Common myeloid progenitor, CD34-positive (primary cell): ENCODE measurements at regions not wholly inside any gene's neighbourhood (a gene's known extent, or its start where the extent isn't known, plus 50 kb on each side); places are given as distances from the start of the nearest gene placed in this dataset.

ENCODE experiments used
- CTCF ChIA-PET: fragments of 350-600 bp; sonication (Branson Sonifier 250); formaldehyde crosslinking; loops from one replicate; lab custom pipeline; 2021; ENCODE audit warnings: antibody characterized with exemption; lab: Charles Lee
- POLR2A ChIA-PET: fragments of 350-600 bp; sonication (Branson Sonifier 250); formaldehyde crosslinking; loops from one replicate; lab custom pipeline; 2021; ENCODE audit warnings: antibody characterized with exemption; lab: Charles Lee
- DNase-seq, 3 donors: peaks; one replicate each; pipeline versions ENCODE4 v3.0.0 to v3.0.0-alpha.2; 2013
- H3K27ac ChIP-seq, 2 experiments: 1 replicate in 1 of 2; 2 replicates in 1 of 2; pipeline ENCODE4 v1.7.0; 2013; ENCODE audit warnings: inconsistent platforms in 2 of 2, low read length in 2 of 2, mild to moderate bottlenecking in 2 of 2, low read depth in 1 of 2, moderate library complexity in 1 of 2; ENCODE audit not compliant: severe bottlenecking in 2 of 2, insufficient read depth in 1 of 2, poor library complexity in 1 of 2
- H3K27me3 ChIP-seq, 5 experiments: replicated peaks in 2 of 5; 1 replicate in 3 of 5; 2 replicates in 2 of 5; pipeline versions ENCODE4 v1.6.1 to v1.7.0; 2013; ENCODE audit warnings: low read length in 4 of 5, mild to moderate bottlenecking in 2 of 5, moderate library complexity in 2 of 5, inconsistent platforms in 1 of 5; ENCODE audit not compliant: insufficient read depth in 5 of 5, control insufficient read depth in 4 of 5
- H3K36me3 ChIP-seq, 4 experiments: 1 replicate in 2 of 4; 2 replicates in 2 of 4; pipeline versions ENCODE4 v1.6.1 to v1.7.0; 2013; ENCODE audit warnings: low read length in 3 of 4, control low read depth in 1 of 4, mild to moderate bottlenecking in 1 of 4; ENCODE audit not compliant: control insufficient read depth in 4 of 4, insufficient read depth in 4 of 4
- H3K4me1 ChIP-seq, 4 experiments: 1 replicate in 3 of 4; 2 replicates in 1 of 4; pipeline versions ENCODE4 v1.6.1 to v1.7.1; 2013; ENCODE audit warnings: low read length in 3 of 4, mild to moderate bottlenecking in 3 of 4, control low read depth in 1 of 4, inconsistent platforms in 1 of 4, moderate library complexity in 1 of 4; ENCODE audit not compliant: control insufficient read depth in 4 of 4, insufficient read depth in 4 of 4; ENCODE audit errors: control extremely low read depth in 1 of 4
- H3K4me3 ChIP-seq, 7 experiments: 1 replicate in 4 of 7; 2 replicates in 3 of 7; pipeline versions ENCODE4 v1.5.1 to v1.7.0; 2013; ENCODE audit warnings: mild to moderate bottlenecking in 7 of 7, low read length in 6 of 7, moderate library complexity in 6 of 7, inconsistent platforms in 2 of 7, low read depth in 2 of 7, control low read depth in 1 of 7; ENCODE audit not compliant: insufficient read depth in 4 of 7, control insufficient read depth in 1 of 7; ENCODE audit errors: extremely low read depth in 1 of 7
- H3K9me3 ChIP-seq, 5 experiments: 1 replicate in 4 of 5; 2 replicates in 1 of 5; pipeline versions ENCODE4 v1.6.1 to v1.7.1; 2013; ENCODE audit warnings: low read length in 4 of 5, mild to moderate bottlenecking in 2 of 5, inconsistent platforms in 1 of 5, low read depth in 1 of 5, moderate library complexity in 1 of 5; ENCODE audit not compliant: control insufficient read depth in 4 of 5, insufficient read depth in 2 of 5; ENCODE audit errors: control extremely low read depth in 1 of 5
- WGBS: methylation state at CpG from one replicate; pipeline ENCODE4 v1.1.5; 2013; ENCODE audit not compliant: insufficient coverage; 5-methylcytosine and 5-hydroxymethylcytosine counted together

DNA sequence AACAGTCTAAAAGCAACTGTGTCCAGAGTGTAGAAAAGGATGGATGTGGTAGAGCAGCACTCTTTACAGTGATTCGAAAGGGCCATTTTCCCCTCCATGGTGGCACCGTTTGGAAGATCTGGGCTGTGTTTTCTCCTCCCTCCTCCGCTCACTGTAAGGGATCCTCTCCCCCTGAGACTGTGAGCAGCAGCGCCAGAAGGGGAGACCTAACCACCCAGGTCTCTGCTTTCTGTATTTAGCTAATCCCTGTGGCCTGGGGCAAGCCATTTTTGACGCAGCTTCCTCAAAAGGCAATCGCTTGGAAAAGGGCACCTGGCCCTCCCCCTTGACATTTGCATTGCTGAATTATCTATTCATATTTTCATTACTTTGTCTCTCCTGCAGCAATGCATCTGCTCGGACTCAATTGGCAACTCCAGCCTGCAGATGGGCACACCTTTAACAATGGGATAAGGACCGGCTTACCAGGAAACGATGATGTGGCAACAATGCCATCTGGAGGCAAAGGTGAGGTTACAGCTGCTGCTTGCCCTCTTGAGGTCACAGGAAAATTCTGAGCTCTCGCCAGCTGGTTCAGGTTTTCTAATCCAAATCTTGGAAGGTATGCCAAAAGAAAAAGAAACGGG, 244.3 kb upstream of the WWC1 start:
- ChIA-PET CTCF (interaction anchor here (0.6 to 2.8 kb wide), 20 partner anchors 9 to 328 kb away, joined by 3 to 21 read pairs (median 4); no protein-coding TSS in a partner anchor), POLR2A (no interaction called here)
- no peak overlapping the region for H3K27ac ChIP-seq
- WGBS, result 34% methylated on average over 9 of the region's 11 CpGs
- peak; percentile 47 to 72 (median 72) for DNase-seq
- H3K36me3 ChIP-seq, result no peaks in the 10 kb centered on the region
- peaks cover 0 to 8% (median 2%) of the 10 kb centered on the region in 4 experiments for H3K4me1 ChIP-seq
- no peaks in the 10 kb centered on the region for H3K27me3 ChIP-seq
- no peak overlapping the region for H3K4me3 ChIP-seq
- no peaks in the 10 kb centered on the region for H3K9me3 ChIP-seq

DNA sequence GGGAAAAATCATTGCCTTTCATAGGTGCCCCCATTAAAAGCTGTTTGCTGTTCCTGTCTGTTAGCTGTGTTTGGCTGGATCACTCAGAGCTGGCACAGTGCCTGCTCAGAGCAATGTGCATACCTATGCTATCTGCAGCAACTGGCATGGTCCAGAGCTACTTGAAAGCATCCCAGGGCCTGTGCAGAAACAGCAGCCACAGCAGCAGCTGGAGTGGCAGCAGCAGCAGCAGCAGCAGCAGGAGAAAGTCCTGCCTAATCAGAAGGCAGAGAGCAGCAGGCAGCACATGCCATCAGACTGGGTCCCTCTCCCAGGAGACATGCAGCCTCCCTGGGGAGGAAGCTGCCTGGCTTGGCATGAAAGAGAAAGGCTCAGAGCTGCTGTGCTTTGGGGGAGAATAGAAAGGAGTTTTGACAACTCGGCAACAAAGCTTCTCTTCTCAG, 243.8 kb upstream of the WWC1 start:
- Histone ChIP-seq H3K9me3 (no peaks in the 10 kb centered on the region), H3K36me3 (no peaks in the 10 kb centered on the region), H3K4me1 (peaks cover 0 to 8% (median 2%) of the 10 kb centered on the region in 4 experiments), H3K27ac (no peak overlapping the region), H3K4me3 (no peak overlapping the region), H3K27me3 (no peaks in the 10 kb centered on the region)
- 67% methylated on average over 1 of the region's 1 CpG for WGBS
- no peak for DNase-seq
- POLR2A ChIA-PET, result no interaction called here
- CTCF ChIA-PET, result interaction anchor here (0.6 to 2.8 kb wide), 21 partner anchors 8 to 845 kb away, joined by 3 to 21 read pairs (median 5); no protein-coding TSS in a partner anchor

GRCh38 chr5:168048486-168048885, 243.0 kb upstream of the WWC1 start:
- Histone ChIP-seq H3K4me3 (no peak overlapping the region), H3K27me3 (no peaks in the 10 kb centered on the region), H3K27ac (no peak overlapping the region), H3K36me3 (no peaks in the 10 kb centered on the region), H3K4me1 (peaks cover 0 to 8% (median 2%) of the 10 kb centered on the region in 4 experiments), H3K9me3 (no peaks in the 10 kb centered on the region)
- no CpG with 5 or more reads among the region's 1 CpG for WGBS
- POLR2A ChIA-PET, result no interaction called here
- no peak for DNase-seq
- CTCF ChIA-PET, result interaction anchor here (1.4 to 2.8 kb wide), 4 partner anchors 10 to 326 kb away, joined by 5 to 21 read pairs (median 7); no protein-coding TSS in a partner anchor

- peaks cover 0 to 3% (median 0%) of the 10 kb centered on the region in 4 experiments for H3K4me1 ChIP-seq
- no peak for DNase-seq
- 93% methylated on average over 4 of the region's 4 CpGs for WGBS
- peaks cover 0 to 3% (median 1%) of the 10 kb centered on the region in 5 experiments for H3K9me3 ChIP-seq
- POLR2A ChIA-PET, result no interaction called here
- CTCF ChIA-PET, result no interaction called here
- no peak overlapping the region for H3K27ac ChIP-seq
- H3K4me3 ChIP-seq, result no peak overlapping the region
- H3K27me3 ChIP-seq, result no peaks in the 10 kb centered on the region
- H3K36me3 ChIP-seq, result no peaks in the 10 kb centered on the region
Observed at GRCh38 chr5:168052686-168053085, 238.8 kb upstream of the WWC1 start.

DNA sequence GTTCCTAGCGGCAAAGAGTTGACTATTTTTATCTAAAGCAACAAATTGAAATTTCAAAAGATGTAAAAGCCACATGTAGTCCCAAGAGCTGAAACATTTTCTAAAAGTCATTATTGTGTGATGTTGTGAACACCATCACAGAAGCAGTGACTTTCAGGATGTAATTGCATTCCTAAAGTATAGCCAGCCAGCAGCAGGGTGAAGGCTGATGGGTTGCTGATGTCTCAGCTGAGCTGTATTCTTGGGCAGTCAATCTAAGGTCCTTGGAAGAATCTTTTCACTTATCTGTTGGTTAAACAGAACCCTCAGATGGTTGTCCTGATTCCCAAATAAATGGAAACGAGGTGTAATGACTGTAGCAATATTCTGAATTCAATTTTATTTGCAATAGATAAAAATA, 237.4 kb upstream of the WWC1 start:
- H3K9me3 ChIP-seq, result peaks cover 1 to 9% (median 7%) of the 10 kb centered on the region in 5 experiments
- no peak for DNase-seq
- peaks cover 0 to 3% (median under 1%) of the 10 kb centered on the region in 4 experiments for H3K4me1 ChIP-seq
- ChIA-PET POLR2A (no interaction called here), CTCF (interaction anchor here (0.8 to 1.2 kb wide), 3 partner anchors 10 to 166 kb away, joined by 3 to 5 read pairs (median 5); no protein-coding TSS in a partner anchor)
- WGBS, result no CpG with 5 or more reads among the region's 2 CpGs
- H3K36me3 ChIP-seq, result no peaks in the 10 kb centered on the region
- no peak overlapping the region for H3K4me3 ChIP-seq
- H3K27me3 ChIP-seq, result no peaks in the 10 kb centered on the region
- no peak overlapping the region for H3K27ac ChIP-seq

DNA sequence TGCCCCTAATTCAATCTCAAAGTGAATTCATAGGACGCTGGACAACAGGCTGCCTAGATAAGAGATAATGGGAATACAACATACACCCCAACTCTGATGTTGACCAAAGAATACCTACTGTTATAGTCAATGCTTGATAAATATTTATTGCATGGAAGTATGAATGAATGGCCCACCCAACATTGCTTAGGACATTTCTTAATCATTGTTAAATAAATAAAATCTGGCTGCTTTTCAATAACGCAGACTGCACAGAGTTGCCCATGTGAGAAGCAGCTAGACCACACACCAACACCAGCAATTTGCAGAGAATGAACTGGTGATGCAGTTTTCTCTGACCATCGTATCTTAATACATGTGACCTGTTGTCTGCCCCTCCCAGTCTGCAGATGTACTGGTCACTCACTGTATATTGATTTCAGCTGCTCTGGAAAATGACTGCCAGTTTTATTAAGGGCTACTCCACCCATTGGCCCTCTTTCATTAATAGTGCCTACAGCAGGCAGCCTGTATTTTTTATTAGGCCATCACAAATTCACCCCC, 236.2 kb upstream of the WWC1 start:
- no peak overlapping the region for H3K27ac ChIP-seq
- H3K4me3 ChIP-seq, result no peak overlapping the region
- peaks cover 0 to 14% (median 5%) of the 10 kb centered on the region in 4 experiments for H3K4me1 ChIP-seq
- peaks cover 1 to 9% (median 7%) of the 10 kb centered on the region in 5 experiments for H3K9me3 ChIP-seq
- no peak for DNase-seq
- H3K27me3 ChIP-seq, result no peaks in the 10 kb centered on the region
- 100% methylated on average over 2 of the region's 3 CpGs for WGBS
- POLR2A ChIA-PET, result no interaction called here
- H3K36me3 ChIP-seq, result no peaks in the 10 kb centered on the region
- CTCF ChIA-PET, result interaction anchor here (1.0 to 1.6 kb wide), 2 partner anchors 8 to 27 kb away, joined by 3 to 4 read pairs; no protein-coding TSS in a partner anchor

DNA sequence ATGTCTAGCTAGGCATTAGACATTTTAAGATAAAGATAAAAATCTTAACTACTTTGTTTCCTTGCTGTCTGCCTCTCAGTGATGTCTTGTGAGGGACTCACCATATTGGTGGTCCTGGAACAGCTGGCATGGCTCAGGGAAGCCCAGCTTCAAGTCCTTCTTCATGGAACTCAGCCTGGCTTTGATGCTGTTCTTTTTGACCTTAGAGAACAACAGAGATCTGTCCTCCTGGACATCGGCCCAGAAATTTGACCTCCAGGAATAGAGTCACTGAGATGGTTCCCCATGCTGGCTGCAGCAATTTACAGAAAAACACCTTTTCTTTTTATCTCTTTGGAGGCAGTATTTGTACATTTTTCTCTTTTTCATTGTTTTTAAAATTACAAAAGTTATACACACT, 235.5 kb upstream of the WWC1 start:
- Histone ChIP-seq H3K36me3 (no peaks in the 10 kb centered on the region), H3K4me3 (no peak overlapping the region), H3K27me3 (no peaks in the 10 kb centered on the region), H3K9me3 (peaks cover 1 to 9% (median 7%) of the 10 kb centered on the region in 5 experiments), H3K4me1 (peaks cover 0 to 20% (median 5%) of the 10 kb centered on the region in 4 experiments), H3K27ac (no peak overlapping the region)
- POLR2A ChIA-PET, result no interaction called here
- DNase-seq, result no peak
- CTCF ChIA-PET, result interaction anchor here (1.0 to 1.6 kb wide), 2 partner anchors 8 to 28 kb away, joined by 3 to 4 read pairs; no protein-coding TSS in a partner anchor
- WGBS, result 100% methylated on average over 1 of the region's 1 CpG
